ENCODE measurements at regions not wholly inside any gene's neighbourhood (a gene's known extent, or its start where the extent isn't known, plus 50 kb on each side); places are given as distances from the start of the nearest gene placed in this dataset.
"Not testable (repeated sequence)": the region's sequence is repeated elsewhere in the genome, so short reads cannot be mapped to it uniquely, and the experiment has no call there.

DNA sequence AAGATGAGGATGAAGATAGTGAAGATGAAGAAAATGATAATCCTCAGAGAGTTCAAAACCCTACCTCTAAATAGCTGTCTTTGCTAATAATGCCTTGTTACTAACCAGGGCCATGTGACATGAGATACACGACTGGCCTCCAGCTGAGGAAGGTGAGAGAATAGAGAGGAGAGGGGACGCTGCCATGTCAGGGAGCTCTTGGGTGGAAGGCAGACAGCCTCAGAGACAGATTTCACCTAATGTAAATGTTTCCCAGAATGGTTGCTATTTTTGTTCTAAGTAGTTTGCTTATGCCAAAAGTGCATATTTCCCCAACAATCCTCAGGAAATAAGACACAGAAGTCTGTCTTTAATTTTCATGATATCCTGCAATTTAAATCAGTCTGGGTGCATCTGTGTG is 138.4 kb downstream of the ELOVL4 start:
- no peak for DNase-seq

- not testable (repeated sequence) for DNase-seq
Observed at GRCh38 chr6:79806661-79807060, 140.7 kb downstream of the ELOVL4 start.

DNA sequence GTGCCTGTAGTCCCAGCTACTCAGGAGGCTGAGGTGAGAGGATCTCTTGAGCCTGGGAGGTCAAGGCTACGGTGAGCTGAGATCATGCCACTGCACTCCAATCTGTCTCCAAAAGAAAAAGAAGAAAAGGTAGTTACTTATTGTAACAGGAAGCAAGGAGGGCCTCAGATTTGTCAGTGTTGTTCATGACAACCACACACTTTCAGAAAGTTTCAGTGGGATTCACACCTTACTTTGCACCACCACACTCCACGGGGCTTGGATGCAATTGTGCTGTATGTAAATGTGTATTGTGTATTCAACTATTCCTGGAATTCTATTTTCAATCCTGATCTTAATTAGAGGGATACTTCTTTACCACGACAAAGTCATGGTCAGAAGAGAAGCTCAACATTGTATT is 142.6 kb downstream of the ELOVL4 start:
- DNase-seq, result no peak

DNA sequence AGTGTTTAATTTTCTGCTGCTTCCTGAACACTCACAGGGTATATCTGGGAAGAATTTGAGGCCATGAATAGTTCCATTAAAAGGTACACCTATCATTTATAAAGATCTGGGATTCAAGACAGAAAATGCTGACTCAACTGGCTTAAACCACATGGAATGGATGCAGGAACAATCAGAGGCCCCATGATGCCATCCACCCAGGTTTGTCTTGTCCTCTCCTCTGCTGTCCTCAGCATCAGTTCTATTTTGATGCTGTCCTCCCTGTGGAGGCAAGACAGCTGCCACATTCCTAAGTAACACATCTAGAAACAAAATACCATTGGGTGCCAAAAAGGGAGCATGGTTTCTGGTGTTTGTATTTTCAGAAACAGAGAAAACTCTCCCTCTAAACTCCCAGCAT is 143.4 kb downstream of the ELOVL4 start:
- DNase-seq, result no peak

DNA sequence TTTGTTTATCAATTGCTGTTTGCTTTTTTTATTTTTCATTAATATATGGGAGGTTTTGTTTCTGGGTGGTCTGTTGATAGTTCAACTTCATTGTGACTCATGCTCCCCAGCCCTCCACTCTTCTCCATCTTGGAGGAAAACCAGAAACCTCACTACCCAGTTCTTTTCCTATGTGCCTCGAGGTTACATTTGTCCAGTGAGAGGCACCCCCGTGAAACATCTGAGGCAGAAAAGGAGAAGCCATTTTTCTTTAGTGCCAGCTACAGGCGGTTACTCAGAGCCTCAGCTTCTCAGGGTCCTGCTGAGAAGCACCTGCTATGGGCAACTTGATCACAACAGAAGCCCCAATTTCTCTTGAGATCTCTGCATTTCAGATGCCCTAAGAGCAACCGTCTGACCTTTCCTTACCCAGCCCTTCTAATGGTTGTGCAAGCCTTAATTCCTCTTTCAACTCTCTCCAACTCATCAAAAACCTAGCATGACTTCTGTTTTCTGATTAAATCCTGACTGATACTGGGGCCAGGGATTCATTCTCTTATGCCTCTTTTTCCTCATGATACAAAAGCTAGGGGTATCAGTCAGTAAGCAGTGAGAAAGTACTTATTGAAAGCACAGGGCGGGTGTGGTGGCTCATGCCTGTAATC is 144.6 kb downstream of the ELOVL4 start:
- DNase-seq, result peak; percentile 28 to 31

- no peak for DNase-seq
Observed at GRCh38 chr6:79801362-79801761, 146.0 kb downstream of the ELOVL4 start.

- no peak for DNase-seq
Observed at GRCh38 chr6:79798841-79799240, 148.5 kb downstream of the ELOVL4 start.

GRCh38 chr6:79797912-79798311 is 149.4 kb downstream of the ELOVL4 start:
- no peak for DNase-seq

GRCh38 chr6:79797163-79797764 is 150.1 kb downstream of the ELOVL4 start:
- DNase-seq, result no peak

- DNase-seq, result no peak
Observed at GRCh38 chr6:79796197-79796596, 151.2 kb downstream of the ELOVL4 start.

DNA sequence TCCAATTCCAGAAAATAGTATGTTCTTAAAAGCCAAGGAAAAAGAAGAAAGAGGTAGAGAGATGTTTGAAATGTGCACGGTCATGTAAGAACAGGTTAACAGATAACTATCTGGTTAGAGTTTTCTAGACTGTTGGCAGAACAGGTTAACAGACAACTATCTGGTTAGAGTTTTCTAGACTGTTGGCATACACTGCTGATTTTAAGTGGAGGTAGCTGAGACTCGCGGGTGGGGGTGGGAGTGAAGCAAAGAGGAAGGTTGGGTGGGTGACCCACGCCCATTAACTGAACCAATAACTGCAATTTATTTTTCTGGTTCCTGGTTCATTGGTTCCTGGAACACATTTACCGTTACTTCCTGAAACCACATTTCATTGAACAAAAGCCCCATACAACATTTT is 157.5 kb downstream of the ELOVL4 start:
- no peak for DNase-seq

DNA sequence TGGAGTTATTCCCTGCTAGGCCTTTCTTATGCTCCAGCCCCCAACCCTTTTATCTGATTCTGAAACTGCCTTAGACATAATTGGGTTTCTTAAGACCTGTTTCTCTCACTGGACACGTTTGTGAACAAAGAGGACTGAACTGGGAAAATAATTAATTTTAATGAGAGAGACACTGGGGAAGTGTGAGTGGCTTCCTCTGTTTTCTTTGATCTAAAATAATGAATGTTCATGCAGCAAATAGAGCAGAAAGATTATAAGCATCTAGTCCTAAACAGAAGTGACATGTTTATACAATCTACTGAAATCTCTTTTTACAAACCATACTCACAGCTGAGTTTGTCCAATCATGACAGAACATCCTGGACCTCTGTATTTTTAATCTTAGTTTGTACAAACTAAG is 157.6 kb downstream of the SH3BGRL2 start:
- DNase-seq, result no peak

- no peak for DNase-seq
Observed at GRCh38 chr6:79787626-79788025, 156.5 kb downstream of the SH3BGRL2 start.

DNA sequence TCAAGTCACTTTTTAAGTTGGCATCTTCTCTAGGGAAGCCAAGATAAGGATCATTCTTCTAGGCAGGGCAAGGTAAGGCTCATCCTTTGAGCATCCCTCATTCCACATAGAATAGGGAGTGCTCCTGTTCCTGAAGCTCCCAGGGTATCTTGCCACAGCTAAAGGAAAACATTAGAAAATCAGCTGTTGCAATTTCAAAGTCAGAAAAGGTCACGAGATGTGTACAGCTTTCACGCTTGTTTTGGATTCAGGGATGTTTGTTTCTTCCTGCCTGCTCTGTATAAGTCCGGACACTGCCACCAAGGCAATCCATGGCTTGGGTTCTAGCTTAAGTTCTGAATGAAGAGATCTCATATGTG is 153.2 kb downstream of the SH3BGRL2 start:
- DNase-seq, result no peak

- DNase-seq, result no peak
Observed at GRCh38 chr6:79783670-79784394, 152.7 kb downstream of the SH3BGRL2 start.

DNA sequence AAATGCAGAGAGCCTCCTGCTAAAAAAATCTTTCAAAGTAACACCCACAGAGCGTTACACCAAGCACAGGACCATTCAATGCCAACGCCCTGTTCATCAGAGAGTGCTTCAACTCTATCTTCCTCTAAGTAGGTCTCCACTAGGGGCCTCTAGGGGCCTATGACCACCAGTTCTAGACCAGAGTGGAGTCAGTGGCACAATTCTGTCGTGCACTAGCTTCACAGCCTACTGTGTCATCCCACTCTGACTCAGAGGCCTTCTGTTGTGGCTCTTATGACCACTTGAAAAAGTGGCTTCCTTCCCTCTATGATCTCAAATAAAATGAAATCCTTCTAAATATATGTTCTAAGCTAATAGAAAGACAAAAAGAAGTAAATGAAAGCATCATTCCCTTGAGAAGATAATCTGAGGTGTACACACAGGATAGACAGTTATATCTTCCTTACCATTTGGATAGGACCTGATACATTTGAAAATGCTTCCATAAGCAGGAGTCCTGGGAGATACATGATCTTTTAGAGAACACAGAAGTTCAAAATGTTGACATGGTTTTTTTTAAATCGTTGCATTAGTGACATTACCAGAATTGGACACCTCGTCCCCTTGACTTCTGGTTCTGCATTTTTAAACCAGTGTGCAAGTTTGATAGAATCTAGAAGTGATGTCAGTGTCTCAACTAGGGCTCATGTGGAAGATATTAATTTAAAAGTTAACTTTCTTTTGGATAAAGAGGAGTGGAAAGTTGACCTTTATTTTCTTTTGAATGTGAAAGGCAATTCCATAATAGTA is 151.9 kb downstream of the SH3BGRL2 start:
- DNase-seq, result no peak

- DNase-seq, result no peak
Observed at GRCh38 chr6:79781916-79782315, 150.8 kb downstream of the SH3BGRL2 start.

GRCh38 chr6:79780881-79781280 is 149.8 kb downstream of the SH3BGRL2 start:
- DNase-seq, result no peak

DNA sequence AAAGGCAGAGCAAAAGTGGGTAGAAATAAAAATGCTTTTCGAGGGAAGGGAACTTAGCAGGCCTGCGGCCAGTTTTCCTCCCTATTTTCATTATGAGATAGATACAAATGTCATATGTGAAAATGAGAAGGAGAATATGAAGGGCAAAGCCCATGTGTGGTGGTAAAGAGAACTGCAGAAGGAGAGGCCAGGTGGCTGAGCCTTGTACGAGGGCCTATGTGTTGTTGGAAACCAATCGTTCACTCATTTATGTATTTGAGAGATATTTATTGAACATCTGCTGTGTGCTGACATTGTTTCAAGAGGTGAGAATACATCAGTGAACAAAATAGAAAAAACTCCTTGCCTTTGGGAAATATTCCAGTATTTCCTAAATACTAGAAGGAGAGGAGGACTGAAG is 147.7 kb downstream of the SH3BGRL2 start:
- DNase-seq, result peak in 1 of 2 experiments; percentile 5

- DNase-seq, result peak; percentile 64 to 74
Observed at GRCh38 chr6:79777713-79778579, 146.8 kb downstream of the SH3BGRL2 start.

GRCh38 chr6:79776076-79776475 is 144.9 kb downstream of the SH3BGRL2 start:
- no peak for DNase-seq

DNA sequence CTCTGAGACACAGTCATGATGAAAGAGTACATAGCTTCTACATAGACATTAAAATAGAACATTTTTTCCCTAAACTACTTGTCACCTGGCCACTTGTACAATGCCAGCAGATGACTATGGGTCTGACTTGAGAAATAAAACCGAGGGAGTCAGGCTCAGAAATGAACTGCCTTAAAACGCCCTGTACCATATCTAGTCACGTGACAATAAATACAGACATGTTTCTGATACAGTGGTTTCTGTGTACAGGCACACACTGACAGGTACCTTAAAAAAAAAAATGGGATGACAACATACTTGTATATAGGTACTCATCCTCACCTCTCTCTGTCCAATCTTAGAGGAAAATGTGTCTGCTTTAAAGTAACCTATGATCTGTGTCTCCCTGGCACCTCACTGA is 144.1 kb downstream of the SH3BGRL2 start:
- DNase-seq, result no peak

DNA sequence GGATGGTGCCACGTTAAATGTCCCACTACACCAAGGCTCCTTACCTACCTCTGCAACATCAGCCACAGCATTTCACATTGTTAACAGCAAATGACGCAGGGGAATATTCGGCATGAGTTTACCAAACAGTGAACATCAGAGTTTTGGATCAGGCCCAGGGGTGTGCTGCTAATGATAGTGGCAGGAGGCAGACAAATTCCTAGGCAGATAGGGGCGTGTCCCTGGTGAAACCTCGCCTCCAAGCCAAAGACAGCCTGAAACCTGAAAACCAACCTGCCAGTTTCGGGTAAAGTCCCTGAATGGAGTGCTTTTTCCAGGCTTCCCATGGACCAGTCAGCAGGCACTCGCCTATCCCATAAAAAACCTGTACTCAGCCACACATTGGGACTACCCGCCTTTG is 133.6 kb downstream of the SH3BGRL2 start:
- no peak for DNase-seq
